Naive thymus-derived CD8-positive, alpha-beta T cell (primary cell): ENCODE measurements at regions not wholly inside any gene's neighbourhood (a gene's known extent, or its start where the extent isn't known, plus 50 kb on each side); places are given as distances from the start of the nearest gene placed in this dataset.

ENCODE experiments used
- ATAC-seq, 2 donors: fragments of 150-1000 bp; cut with Tn5 transposase in 1 of 2; sonication (Bioruptor Pico), chemical (Tn5 transposase) in 1 of 2; 1 replicate in 1 of 2; 2 replicates in 1 of 2; pipeline ENCODE4 v1.10.0; 2021; ENCODE audit warnings: mild to moderate bottlenecking in 2 of 2, moderate library complexity in 2 of 2
- POLR2A ChIA-PET: fragments of 350-600 bp; sonication (Branson Sonifier 250); formaldehyde crosslinking; loops from one replicate; lab custom pipeline; 2021; ENCODE audit warnings: antibody characterized with exemption; lab: Charles Lee
- DNase-seq, 10 donors: peaks; one replicate each; pipeline versions ENCODE4 v3.0.0 to v3.0.0-alpha.2; 2020 to 2022
- H3K27ac Mint-ChIP-seq, 10 donors: one replicate each; pipeline ENCODE4 v1.8.0; 2020 to 2022; ENCODE audit warnings: mild to moderate bottlenecking in 10 of 10, mixed read lengths in 10 of 10, moderate library complexity in 4 of 10, inconsistent platforms in 1 of 10
- H3K27me3 Mint-ChIP-seq, 5 donors: one replicate each; pipeline ENCODE4 v1.8.0; 2021 to 2022; ENCODE audit warnings: mixed read lengths in 5 of 5
- H3K36me3 Mint-ChIP-seq, 3 donors: one replicate each; pipeline ENCODE4 v1.8.0; 2020 to 2022; ENCODE audit warnings: mixed read lengths in 3 of 3, mild to moderate bottlenecking in 2 of 3, inconsistent platforms in 1 of 3
- H3K4me1 Mint-ChIP-seq, 4 donors: one replicate each; pipeline ENCODE4 v1.8.0; 2021 to 2022; ENCODE audit warnings: mixed read lengths in 4 of 4
- H3K4me3 Mint-ChIP-seq, 10 donors: one replicate each; pipeline ENCODE4 v1.8.0; 2020 to 2022; ENCODE audit warnings: mild to moderate bottlenecking in 10 of 10, mixed read lengths in 10 of 10, moderate library complexity in 6 of 10, inconsistent platforms in 1 of 10
- H3K9me3 Mint-ChIP-seq, 9 donors: one replicate each; pipeline ENCODE4 v1.8.0; 2020 to 2022; ENCODE audit warnings: mixed read lengths in 9 of 9, mild to moderate bottlenecking in 3 of 9, inconsistent platforms in 1 of 9, moderate library complexity in 1 of 9

DNA sequence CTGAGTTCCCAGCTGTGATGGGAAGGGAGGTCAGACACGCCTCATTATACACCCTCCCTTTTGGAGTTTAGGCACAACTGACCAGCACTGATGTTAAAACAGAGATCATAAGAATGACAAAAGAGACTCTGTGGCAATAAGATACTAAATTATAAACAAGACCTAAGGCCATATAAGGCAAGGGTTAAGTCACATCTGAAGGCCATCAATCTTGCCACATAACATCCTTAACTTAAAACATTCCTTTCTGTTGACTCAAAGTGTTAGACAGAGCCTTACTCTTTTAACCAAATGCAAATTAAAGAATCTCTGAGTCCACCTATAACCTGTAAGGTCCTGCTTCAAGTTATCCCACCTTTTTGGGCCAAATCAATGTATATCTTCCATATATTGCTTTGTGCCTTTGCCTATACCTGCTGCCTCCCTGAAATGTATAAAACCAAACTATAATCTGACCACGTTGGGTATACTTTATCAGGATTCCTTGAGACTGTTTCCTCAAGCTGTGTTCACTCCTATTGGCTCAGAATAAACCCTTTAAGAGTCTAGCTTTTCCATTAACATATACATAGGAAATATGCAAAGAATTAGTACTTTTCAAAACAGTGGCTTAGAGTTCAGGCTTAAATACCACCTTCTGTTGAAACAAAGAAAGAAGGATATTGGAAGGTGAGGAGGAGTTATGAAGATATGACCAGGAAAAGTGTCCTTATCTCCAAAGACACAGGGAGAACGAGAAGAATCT lies 214.4 kb upstream of the PPP1R2C start:
- POLR2A ChIA-PET, result no interaction called here
- H3K4me1 Mint-ChIP-seq, result peaks cover 1 to 18% (median 10%) of the 10 kb centered on the region in 4 donors
- peaks cover 0 to 4% (median 0%) of the 10 kb centered on the region in 3 donors for H3K36me3 Mint-ChIP-seq
- no peaks in the 10 kb centered on the region for H3K27me3 Mint-ChIP-seq
- H3K9me3 Mint-ChIP-seq, result peaks cover 0 to 2% (median 0%) of the 10 kb centered on the region in 9 donors
- DNase-seq, result no peak
- H3K27ac Mint-ChIP-seq, result no peak overlapping the region
- H3K4me3 Mint-ChIP-seq, result no peak overlapping the region
- no peak for ATAC-seq

DNA sequence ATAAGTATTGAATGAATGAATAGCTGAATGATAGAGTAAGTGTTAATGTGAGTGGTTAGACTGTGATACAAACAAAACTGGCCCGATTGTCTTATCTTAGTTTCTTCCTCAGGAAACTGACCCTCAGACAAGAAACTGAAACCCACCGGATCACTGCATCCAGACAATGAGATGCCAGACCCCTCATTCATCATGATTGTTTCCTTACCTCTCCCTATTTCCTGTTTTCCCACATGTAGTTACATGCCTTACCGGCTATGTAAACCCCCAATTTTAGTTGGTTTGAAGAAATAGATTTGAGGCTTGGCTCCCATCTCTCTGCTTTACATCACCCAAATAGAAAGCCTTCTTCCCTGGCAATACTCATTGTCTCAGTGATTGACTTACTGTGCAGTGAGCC lies 218.9 kb upstream of the PPP1R2C start:
- Mint-ChIP-seq H3K4me3 (no peak overlapping the region), H3K27me3 (no peaks in the 10 kb centered on the region), H3K27ac (no peak overlapping the region), H3K36me3 (peaks cover 0 to 10% (median 0%) of the 10 kb centered on the region in 3 donors), H3K4me1 (peaks cover 0 to 1% (median 0%) of the 10 kb centered on the region in 4 donors), H3K9me3 (peaks cover 0 to 2% (median 0%) of the 10 kb centered on the region in 9 donors)
- POLR2A ChIA-PET, result no interaction called here
- ATAC-seq (no peak), DNase-seq (no peak)

DNA sequence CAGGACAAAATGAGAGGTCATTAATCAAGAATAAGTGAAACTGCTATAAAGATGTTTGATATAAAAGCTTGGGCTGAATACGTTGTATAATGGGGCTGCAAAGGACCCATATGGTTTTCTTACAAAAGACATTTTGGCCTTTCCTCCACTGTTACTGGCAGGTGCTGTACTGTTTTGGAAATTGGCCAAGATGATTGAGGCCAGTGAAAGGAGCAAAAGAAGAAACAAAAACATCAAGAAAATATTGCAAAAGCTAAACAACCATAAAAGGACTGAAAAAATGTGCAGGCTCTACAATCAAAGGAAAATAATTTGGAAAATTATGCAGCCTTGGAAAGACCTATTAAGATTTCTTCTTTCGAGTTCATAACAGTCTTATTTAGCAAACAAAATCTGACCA lies 222.2 kb upstream of the PPP1R2C start:
- Mint-ChIP-seq H3K4me1 (peaks cover 0 to 6% (median 0%) of the 10 kb centered on the region in 4 donors), H3K27ac (no peak overlapping the region), H3K27me3 (no peaks in the 10 kb centered on the region), H3K36me3 (peaks cover 0 to 10% (median 0%) of the 10 kb centered on the region in 3 donors), H3K9me3 (peaks cover 0 to 2% (median 0%) of the 10 kb centered on the region in 9 donors), H3K4me3 (no peak overlapping the region)
- no peak for DNase-seq
- ATAC-seq, result no peak
- POLR2A ChIA-PET, result no interaction called here

DNA sequence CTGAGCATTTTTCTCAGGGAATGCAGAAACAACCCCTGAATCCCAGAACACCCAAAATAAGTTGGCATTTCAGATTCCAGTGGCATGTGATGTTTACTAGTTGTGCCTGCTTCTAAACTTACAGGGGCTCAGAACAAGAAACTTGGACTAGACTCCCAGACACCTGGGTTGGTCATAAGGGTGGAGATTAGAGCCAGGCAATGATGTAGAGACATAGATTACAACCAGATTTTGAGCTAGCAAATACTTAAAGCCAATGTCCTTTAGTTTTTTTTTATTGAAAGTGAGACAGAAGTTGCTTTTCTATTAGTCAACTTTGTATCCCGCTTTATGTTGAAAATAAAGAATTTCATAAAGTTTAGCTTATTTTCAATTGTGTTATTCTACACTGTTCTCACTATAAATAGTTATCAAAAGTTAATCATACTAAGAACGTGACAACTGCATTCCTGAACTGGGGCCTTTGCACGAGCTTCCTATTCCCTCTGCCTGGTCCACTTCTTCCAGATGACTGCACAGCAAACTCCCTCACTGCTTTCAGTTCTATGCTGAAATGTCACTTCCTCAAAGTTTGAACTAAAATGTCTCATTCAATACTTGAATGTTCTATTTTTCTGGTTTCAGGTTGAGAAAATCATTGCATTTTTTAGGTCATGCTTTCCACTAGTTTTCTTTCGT lies 224.7 kb upstream of the PPP1R2C start:
- Mint-ChIP-seq H3K4me3 (no peak overlapping the region), H3K27ac (no peak overlapping the region), H3K4me1 (peaks cover 0 to 6% (median 0%) of the 10 kb centered on the region in 4 donors), H3K27me3 (no peaks in the 10 kb centered on the region), H3K9me3 (no peaks in the 10 kb centered on the region), H3K36me3 (peaks cover 0 to 4% (median 0%) of the 10 kb centered on the region in 3 donors)
- no peak for DNase-seq
- ATAC-seq, result no peak
- POLR2A ChIA-PET, result no interaction called here

DNA sequence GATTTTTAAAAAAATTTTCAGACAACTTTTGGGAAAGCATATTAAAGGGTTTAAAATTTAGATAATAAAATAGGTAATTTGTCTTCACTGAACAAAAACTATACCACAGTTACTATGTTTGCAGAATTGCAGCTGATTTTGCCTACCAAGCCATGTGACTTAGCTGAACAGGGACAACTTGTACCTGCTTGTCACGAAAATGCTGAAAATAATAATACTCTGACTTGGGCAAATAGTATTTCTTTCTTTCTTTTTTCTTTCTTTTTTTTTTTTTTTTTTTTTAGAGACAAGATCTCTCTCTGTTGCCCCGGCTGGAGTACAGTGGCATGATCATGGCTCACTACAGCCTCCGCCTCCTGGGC lies 225.2 kb upstream of the PPP1R2C start:
- no peak for DNase-seq
- peaks cover 0 to 6% (median 0%) of the 10 kb centered on the region in 4 donors for H3K4me1 Mint-ChIP-seq
- POLR2A ChIA-PET, result no interaction called here
- H3K4me3 Mint-ChIP-seq, result no peak overlapping the region
- no peak for ATAC-seq
- no peaks in the 10 kb centered on the region for H3K27me3 Mint-ChIP-seq
- no peak overlapping the region for H3K27ac Mint-ChIP-seq
- H3K36me3 Mint-ChIP-seq, result no peaks in the 10 kb centered on the region
- H3K9me3 Mint-ChIP-seq, result no peaks in the 10 kb centered on the region

DNA sequence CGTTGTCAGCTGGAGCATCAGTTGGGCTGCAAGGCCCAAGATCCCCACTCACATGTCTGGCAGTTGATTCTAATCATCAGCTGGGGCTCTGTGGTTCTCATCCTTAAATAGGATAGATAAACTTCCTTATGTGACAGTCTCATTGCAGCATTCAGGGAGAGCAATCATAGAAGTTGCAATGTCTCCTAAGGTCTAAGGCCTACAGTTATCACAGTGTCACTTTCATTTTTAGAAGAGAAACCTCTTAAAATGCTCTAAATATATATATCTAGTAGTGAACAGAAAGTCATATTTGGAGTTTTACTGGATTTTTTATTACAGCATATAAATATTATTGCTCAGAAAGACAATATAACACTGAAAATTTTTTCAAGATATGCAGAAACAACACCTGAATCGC lies 226.0 kb upstream of the PPP1R2C start:
- no peaks in the 10 kb centered on the region for H3K9me3 Mint-ChIP-seq
- ATAC-seq (no peak), DNase-seq (no peak)
- H3K27me3 Mint-ChIP-seq, result no peaks in the 10 kb centered on the region
- H3K36me3 Mint-ChIP-seq, result no peaks in the 10 kb centered on the region
- H3K4me3 Mint-ChIP-seq, result no peak overlapping the region
- H3K27ac Mint-ChIP-seq, result no peak overlapping the region
- peaks cover 0 to 6% (median 0%) of the 10 kb centered on the region in 4 donors for H3K4me1 Mint-ChIP-seq
- POLR2A ChIA-PET, result no interaction called here

DNA sequence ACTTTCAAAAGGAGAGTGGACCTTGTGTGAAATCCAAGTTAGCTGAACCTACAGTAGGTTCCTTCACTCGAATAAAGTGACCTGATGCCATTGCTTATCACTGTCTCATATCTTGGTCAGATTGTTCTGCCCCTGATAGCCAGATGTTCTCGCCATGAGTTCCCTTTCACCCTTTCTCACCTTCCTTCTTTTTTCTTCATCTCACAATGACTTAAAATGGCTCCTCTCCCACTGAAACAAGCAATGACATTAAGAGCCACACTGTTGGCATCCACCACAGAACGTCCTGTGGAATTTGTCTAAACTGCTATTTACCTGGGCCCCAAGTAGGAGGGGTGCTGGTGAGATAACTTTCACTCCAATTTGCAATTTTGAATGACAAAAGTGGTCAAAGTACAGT lies 227.6 kb upstream of the PPP1R2C start:
- H3K36me3 Mint-ChIP-seq, result no peaks in the 10 kb centered on the region
- no peak overlapping the region for H3K27ac Mint-ChIP-seq
- no peak overlapping the region for H3K4me3 Mint-ChIP-seq
- POLR2A ChIA-PET, result no interaction called here
- DNase-seq (no peak), ATAC-seq (no peak)
- H3K9me3 Mint-ChIP-seq, result peaks cover 0 to 4% (median 0%) of the 10 kb centered on the region in 9 donors
- peaks cover 0 to 8% (median 0%) of the 10 kb centered on the region in 4 donors for H3K4me1 Mint-ChIP-seq
- no peaks in the 10 kb centered on the region for H3K27me3 Mint-ChIP-seq

DNA sequence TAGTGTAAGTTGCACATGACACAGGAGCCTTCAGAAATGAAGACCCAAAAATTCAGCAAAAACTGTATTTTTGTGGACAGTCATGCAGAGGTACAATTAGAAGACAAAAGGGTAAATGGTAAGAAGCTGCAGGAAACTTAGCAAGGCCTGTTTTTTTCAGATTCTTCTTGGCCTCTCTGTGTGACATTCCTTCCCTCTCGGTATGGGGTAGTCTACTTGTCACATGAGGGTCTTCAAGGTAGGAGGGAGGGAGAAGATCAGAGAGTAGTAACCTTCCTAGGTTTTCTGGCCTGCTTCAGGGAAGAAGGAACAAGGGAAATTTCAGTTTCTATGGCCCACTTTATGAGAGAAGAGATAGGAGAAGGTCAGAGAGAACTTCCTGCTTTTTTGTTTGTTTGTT lies 230.4 kb upstream of the PPP1R2C start:
- Mint-ChIP-seq H3K27me3 (no peaks in the 10 kb centered on the region), H3K9me3 (peaks cover 0 to 5% (median 0%) of the 10 kb centered on the region in 9 donors), H3K4me3 (no peak overlapping the region), H3K36me3 (no peaks in the 10 kb centered on the region), H3K4me1 (peaks cover 0 to 5% (median 0%) of the 10 kb centered on the region in 4 donors), H3K27ac (no peak overlapping the region)
- ATAC-seq, result no peak
- POLR2A ChIA-PET, result no interaction called here
- DNase-seq, result no peak

DNA sequence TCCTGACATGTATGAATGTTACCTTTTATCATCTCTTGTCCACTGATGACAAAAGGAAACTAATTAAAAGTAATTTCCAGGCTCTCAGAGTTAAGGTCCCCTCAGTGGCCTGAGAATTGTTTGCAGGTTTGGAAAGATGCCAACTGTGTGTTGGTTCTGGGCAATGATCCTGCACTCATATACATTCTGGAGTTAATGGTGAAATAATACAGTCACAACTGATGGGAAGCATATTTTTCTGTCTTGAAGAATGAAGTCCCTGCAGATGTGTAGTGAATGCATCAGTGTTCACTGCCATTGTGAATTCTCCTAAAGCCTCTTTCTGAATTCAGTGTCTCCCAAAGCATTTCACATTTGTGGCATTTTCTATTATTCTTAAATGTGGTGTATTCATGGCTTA lies 238.1 kb upstream of the PPP1R2C start:
- Mint-ChIP-seq H3K27me3 (no peaks in the 10 kb centered on the region), H3K4me1 (peaks cover 0 to 11% (median 5%) of the 10 kb centered on the region in 4 donors), H3K4me3 (no peak overlapping the region), H3K27ac (no peak overlapping the region), H3K36me3 (peaks cover 0 to 2% (median 0%) of the 10 kb centered on the region in 3 donors), H3K9me3 (peaks cover 0 to 7% (median 0%) of the 10 kb centered on the region in 9 donors)
- DNase-seq (no peak), ATAC-seq (no peak)
- POLR2A ChIA-PET, result no interaction called here

DNA sequence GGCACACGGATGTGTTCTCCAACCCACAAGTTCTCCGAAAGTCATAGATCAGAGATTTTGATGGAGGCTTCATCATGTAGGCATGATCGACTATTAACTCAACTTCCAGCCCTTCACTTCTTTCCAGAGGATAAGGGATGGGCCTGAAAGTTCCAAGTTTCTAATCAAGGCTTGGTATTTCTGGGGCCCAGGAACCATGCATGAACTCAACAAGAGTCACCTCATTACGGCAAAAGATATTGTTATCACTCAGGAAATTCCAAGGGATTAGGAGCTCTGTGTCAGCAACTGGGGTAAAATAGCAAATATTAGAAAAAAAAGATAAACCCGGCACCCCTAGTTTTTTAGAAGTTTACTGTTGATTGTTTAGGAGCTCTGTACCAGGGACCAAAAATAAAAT lies 240.1 kb upstream of the PPP1R2C start:
- H3K4me1 Mint-ChIP-seq, result peaks cover 0 to 11% (median 5%) of the 10 kb centered on the region in 4 donors
- H3K36me3 Mint-ChIP-seq, result peaks cover 0 to 5% (median 2%) of the 10 kb centered on the region in 3 donors
- ATAC-seq (no peak), DNase-seq (no peak)
- H3K27me3 Mint-ChIP-seq, result no peaks in the 10 kb centered on the region
- no peak overlapping the region for H3K27ac Mint-ChIP-seq
- POLR2A ChIA-PET, result no interaction called here
- H3K9me3 Mint-ChIP-seq, result peaks cover 0 to 10% (median 1%) of the 10 kb centered on the region in 9 donors
- no peak overlapping the region for H3K4me3 Mint-ChIP-seq

DNA sequence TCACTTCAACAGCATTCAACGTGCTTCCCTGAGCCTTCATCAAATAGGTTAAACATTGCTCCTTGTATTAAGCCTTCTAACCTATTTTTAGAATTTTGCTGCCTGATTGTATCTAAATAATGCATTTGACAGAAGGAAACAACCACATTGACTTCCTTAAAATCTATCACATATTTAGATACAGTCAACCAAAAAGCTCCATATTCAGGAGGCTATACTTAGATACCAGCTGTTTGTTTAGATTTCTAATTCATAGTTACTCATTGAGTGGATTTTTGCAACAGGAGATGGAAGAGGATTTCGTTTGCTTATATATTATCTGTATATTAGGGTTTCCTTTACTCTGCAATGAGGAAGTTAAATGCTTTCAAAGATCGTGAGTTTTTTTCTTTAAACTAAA lies 241.1 kb upstream of the PPP1R2C start:
- H3K27ac Mint-ChIP-seq, result no peak overlapping the region
- H3K36me3 Mint-ChIP-seq, result peaks cover 0 to 11% (median 4%) of the 10 kb centered on the region in 3 donors
- POLR2A ChIA-PET, result no interaction called here
- H3K4me3 Mint-ChIP-seq, result no peak overlapping the region
- peaks cover 0 to 11% (median 5%) of the 10 kb centered on the region in 4 donors for H3K4me1 Mint-ChIP-seq
- no peaks in the 10 kb centered on the region for H3K27me3 Mint-ChIP-seq
- peaks cover 0 to 16% (median 1%) of the 10 kb centered on the region in 9 donors for H3K9me3 Mint-ChIP-seq
- DNase-seq (no peak), ATAC-seq (no peak)

DNA sequence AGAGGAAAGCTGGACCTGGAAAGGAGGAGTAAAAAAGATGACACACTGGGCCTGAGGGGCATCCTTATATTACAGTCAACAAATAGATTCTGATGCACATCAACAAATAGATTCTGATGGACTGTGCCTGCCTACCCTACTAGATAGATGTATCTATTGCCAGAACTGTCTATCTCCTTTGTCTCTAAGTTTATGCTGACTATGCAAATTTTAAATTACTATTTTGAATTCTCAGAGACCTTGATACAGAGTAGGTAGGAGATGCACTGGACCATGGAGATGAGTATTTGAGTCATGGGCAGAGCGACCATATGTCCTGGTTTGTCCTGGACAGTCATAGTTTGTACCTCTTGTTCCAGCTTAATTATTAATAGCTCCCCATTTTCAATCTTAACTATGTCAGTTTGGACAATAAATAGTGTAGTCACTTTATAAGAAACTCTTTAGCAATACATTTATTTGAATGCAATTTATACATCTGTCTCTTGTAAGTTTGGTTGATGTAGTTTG lies 247.9 kb upstream of the PPP1R2C start:
- ATAC-seq, result no peak
- H3K36me3 Mint-ChIP-seq, result peaks cover 0 to 47% (median 6%) of the 10 kb centered on the region in 3 donors
- H3K9me3 Mint-ChIP-seq, result peaks cover 0 to 62% (median 6%) of the 10 kb centered on the region in 9 donors
- no peaks in the 10 kb centered on the region for H3K4me1 Mint-ChIP-seq
- DNase-seq, result no peak
- H3K27ac Mint-ChIP-seq, result no peak overlapping the region
- no peaks in the 10 kb centered on the region for H3K27me3 Mint-ChIP-seq
- H3K4me3 Mint-ChIP-seq, result no peak overlapping the region
- POLR2A ChIA-PET, result no interaction called here

DNA sequence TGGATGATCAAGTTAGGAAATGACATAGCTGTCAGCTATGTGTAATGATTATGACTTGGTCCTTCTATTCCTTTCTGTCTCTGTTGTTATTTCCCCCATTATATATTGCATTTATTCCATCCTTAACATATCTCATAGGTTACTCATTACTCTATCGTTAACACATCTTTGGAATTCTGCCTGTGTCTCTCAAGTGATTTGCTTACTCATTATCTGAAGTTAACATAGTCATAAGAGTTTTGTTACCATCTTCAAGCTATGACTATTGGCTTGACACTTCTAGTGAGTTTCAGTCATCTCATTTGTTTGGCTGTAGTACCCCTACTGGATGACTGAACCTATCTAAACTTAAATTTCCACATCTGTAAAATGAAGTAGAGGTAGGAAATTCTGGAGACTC lies 286.1 kb upstream of the PPP1R2C start:
- Mint-ChIP-seq H3K9me3 (peaks cover 0 to 3% (median 0%) of the 10 kb centered on the region in 9 donors), H3K4me3 (no peak overlapping the region), H3K4me1 (peaks cover 0 to 2% (median 0%) of the 10 kb centered on the region in 4 donors), H3K27me3 (no peaks in the 10 kb centered on the region), H3K27ac (no peak overlapping the region), H3K36me3 (peaks cover 0 to 3% (median 0%) of the 10 kb centered on the region in 3 donors)
- no peak for ATAC-seq
- DNase-seq, result no peak
- POLR2A ChIA-PET, result no interaction called here
